GM21576 (cell line): ENCODE measurements at regions not wholly inside any gene's neighbourhood (a gene's known extent, or its start where the extent isn't known, plus 50 kb on each side); places are given as distances from the start of the nearest gene placed in this dataset.
"Not testable (repeated sequence)": the region's sequence is repeated elsewhere in the genome, so short reads cannot be mapped to it uniquely, and the experiment has no call there.

ENCODE experiments used
- ATAC-seq: cut with Tn5 transposase; IDR thresholded peaks from one replicate; pipeline ENCODE4 v1.9.1; 2021; ENCODE audit warnings: mild to moderate bottlenecking, moderate library complexity; ENCODE audit not compliant: unreplicated experiment

DNA sequence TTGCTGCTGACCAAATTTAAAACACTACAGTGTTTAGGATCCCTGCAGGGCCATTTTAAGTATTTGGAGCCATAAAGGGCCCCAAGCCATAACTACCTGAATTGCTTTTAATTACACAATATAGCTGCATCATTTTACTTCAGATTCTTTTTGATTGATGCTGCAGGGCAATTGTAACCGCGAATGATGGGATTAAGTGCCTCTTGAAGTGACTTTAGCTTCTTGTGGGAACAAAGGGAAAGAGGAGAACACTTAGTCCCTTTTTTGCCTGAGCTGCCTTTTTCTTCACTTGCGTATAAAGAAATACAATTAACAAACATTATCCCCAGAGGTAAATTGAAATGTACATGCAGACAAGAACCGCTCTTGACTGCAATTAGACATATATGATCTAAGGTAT lies 228.5 kb downstream of the ZIC5 start:
- no peak for ATAC-seq

DNA sequence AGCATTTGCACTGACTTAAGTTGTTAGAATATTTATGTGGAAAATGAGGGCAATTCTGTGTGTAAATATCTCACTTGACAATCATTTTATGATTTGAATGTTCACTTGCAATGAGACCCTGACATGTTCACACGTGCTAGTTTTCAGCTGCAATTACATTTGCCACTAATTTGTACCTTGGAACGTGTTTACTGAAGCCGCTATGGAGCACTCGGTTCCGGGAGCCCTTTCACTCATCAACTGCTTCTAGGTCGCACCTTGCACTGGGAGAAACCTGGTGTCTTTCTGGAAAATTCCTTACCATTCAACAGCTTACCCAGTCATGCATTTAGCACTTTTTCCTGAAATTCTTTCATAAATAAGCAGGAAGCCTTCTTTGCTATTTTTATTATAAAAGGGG lies 229.6 kb downstream of the ZIC5 start:
- ATAC-seq: no peak

DNA sequence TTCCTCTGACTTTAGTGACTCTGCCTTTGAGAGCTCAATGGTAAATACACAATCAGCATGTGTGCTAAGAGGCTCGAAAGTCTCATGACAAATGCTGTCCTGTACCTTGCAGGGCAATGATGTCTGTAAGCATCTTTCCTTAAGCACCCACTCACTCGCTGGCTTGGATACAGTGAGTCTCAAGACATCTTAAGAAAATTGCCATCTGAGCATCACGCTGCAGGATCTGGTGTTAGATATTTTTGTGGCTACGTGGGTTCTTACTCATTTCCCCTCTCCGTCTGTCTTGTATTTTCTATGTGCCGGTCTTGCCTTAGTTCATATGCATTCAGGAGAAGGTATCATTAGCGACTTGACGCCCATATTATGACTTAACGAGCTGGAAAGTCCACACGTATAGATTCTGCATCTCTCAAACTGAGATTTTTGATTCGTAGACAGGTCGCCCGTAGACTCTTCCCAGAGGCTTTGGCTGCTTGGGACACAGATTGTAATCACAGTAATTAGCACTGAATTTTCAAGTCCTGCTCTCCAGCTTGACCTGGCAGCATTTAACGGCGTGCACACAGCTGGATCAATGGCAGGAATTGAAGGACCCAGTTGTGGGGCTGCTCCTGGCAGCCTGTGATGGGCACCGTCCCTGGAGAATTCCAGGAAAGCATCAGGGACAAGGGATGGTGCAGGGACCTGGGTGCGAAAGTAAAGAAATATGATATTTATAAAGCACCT lies 231.2 kb downstream of the ZIC5 start:
- ATAC-seq: no peak

DNA sequence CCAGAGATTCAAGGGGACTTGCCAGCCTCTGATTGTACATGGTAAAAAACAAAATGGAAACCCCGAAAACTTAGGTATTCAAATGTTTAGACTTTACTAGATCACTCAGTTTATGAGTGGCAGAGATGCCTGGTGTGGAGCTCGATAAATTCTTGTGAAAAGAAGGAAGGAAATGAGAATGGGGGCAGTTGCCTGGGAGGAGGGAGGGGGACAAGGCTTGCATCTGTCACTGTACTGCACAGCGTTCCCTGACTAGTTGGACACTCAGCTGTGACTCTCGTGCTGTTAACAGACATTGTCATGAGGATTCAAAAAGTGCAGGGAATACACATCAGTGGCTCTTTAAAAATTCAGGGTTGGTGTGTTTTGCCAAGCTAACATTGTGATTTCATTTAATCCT lies 232.9 kb downstream of the ZIC5 start:
- no peak for ATAC-seq

DNA sequence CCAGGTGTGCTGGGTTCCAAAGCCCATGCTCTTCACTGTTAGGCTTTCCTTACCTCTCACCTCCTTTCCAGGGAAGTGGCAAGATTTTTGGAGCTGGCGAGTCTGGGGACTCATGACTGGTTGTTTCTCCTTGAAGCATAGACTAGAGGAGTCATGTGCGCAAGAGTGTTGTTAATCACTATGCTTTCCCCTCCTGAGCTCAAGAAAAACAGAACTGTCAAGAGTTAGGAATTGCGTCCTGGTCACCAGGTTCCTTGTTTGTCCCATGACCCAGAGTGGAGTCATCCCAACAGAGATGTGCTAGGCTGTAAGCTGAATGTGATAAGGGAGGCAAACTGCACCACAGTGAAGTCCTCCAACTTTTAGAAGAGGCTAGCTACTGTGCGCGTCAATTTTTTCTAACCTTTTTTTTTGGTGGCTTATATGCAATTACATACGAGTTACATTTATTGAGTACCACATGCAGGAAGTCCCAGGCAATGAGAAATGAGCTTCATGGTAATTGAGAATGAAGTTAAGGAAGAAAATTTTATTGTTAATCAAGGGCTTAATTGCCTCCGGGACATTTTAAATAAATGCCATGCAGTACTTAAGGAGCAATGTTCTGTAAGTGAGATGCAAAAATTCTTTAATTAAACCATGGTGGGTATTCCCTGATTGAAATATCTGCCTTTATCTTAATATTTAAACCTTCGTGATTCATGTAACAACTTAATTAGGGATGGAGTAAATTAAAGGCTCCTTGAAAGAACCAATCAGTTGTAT lies 233.9 kb downstream of the ZIC5 start:
- no peak for ATAC-seq

DNA sequence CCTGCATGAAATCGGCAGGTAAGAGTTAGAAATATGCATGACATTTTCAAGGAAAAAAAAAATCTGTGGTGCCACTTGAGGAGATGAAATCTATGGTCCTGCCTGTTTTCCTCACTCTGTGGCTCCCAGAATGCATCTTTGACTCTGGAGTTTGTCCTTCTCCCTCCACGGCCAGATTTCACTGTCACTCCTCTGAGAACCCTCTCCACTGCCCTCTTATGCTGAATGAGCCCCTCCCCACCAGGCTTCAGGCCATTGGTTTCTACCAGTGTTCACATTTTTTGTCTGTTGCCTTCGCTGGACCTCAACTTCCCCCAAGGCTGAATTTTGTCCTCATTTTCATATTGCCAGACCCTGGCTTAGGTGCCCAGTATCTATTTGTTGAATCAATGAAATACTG lies 235.0 kb downstream of the ZIC5 start:
- no peak for ATAC-seq

DNA sequence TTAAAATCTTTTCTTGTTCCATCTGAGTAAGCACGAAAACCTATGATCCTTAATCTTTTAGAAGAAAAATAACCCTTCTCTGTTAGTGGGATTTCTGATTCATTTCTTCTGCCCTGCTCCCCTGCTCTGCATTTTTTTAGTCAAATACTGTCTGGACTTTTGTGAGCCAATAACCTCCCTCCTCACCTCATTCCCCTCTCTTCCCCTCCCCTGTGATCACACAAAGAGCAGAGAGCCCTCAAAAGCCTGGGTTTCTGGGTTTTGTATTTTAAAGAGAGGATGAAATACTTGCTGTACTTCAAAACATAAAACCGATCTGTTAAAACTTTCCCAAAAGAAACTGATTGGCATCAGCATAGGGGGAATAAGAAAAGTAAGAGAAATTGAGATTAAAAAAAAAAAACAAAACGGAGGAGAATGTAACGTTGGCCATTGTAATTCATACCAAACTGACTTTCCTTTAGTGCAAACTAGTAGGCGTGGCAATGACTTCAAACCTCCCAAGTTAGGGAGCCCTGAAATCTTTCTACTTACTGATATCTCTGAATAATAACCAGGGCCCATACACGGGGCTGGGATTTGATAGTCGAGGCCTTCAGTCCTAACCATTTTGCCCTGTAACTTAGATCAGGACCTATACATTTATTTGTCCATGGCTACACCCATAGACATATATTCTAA lies 232.9 kb downstream of the TM9SF2 start:
- ATAC-seq: no peak

DNA sequence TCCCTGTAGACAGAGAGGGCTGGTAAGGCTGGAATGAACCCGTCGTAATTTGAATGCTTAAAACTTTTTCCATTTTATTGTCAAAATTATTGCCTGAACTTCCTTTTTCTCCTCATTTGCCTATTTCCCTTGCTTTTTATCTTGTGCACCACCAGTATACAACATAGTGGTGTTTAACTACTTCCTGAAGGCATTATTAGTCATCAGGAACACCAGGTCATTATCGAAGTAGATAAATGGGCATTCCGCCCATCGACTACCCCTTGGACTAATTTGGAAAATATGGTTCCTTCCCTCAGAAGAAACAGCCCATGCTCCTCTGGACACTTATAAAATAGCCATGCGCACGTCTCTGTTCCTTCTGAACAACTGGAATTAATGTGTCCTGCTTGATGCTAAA lies 232.1 kb downstream of the TM9SF2 start:
- no peak for ATAC-seq

DNA sequence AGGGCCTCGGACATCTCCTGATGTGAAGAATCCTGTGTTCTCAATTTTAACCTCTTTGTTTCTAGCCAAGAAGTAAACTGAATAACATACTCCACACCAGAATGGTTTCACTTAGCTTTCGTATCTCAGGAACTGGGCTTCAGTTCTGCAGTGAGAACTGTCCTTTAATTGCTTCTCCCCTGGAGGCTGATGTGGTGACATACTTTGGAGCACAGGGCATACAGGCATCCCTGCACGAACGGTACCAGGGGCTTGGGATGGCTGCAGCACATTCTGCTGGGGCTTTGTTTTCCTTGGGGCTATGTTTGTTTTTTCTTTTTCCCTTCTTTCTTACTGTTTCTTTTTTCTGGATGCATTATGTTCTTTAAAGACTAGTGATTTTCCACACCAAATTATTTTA lies 230.5 kb downstream of the TM9SF2 start:
- no peak for ATAC-seq

DNA sequence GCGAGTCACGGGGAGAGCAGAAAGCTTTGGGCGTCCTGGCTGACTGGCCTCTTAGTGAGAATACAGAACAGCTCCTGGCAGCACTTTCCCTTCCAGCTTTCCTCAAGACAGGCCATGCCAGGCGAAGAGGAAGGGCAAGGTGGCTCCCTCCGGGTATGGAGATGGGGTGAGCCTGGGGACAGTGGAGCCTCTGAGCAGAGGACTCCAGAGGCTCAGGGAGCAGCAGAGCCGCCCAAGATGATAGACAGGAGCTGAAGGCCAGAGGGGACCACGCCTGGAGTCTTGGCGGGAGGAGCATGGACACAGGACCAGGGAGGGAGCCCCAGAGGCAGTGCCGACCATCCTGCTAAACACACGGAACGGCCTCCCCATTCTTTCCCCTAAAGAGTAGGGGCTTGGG lies 229.1 kb downstream of the TM9SF2 start:
- no peak for ATAC-seq

DNA sequence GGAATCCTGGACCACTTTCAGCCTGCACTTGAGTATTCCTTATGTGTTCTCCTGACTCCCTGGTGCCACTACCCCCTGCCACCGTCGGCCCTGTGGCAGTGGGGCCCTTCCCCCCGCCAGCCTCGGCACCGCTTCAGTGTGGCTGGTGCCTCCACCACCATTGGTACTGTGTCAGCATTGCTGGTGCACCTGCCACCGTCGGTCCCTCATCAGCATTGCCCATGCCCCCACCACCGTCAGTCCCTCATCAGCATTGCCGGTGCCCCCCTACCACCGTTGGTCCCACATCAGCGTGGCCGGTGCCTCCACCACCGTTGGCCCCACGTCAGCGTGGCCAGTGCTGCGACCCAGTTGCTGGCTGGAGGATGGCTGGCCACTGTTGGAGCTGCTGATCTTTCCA lies 228.5 kb downstream of the TM9SF2 start:
- ATAC-seq: no peak

DNA sequence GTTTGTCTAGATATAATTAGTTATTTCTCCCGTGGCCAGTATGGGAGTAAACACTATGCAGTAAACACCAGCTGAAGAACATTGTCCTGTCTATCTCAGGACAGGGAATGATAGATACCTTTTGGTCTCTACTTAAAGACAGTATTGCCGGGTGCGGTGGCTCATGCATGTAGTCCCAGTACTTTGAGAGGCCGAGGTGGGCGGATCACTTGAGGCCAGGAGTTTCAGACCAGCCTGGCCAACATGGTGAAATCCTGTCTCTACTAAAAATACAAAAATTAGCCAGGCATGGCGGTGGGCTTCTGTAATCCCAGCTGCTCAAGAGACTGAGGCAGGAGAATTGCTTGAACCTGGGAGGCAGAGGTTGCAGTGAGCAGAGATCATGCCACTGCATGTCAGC lies 226.4 kb downstream of the TM9SF2 start:
- not testable (repeated sequence) for ATAC-seq

DNA sequence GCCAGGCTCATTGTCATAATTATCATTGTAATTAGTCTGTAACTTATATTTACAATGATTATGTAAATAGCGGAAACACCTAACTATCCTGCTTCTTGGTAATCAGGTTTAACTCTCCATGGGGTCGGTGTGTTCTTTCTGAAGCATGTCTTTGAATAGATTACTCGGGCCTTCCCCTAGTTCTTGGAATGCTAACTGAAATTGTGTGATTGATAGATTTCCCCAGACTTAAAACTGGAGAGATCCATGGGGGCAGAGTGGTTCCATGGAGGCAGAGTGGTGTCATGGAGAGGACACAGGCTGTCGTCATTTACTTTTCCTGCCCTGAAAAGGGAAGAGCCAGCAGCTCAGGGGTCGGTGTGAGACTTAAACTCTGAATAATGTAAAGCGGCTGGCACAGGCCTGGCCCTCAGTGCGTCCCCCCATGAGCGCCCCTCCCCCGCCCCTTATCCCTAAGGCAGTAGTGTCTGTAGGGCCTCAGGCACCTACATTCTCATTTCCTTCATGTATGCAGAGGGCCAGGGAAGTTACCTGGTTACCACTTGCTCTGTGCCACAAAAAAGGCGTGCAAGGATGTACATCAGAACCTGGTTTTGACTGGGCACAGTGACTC lies 225.1 kb downstream of the TM9SF2 start:
- ATAC-seq: no peak

DNA sequence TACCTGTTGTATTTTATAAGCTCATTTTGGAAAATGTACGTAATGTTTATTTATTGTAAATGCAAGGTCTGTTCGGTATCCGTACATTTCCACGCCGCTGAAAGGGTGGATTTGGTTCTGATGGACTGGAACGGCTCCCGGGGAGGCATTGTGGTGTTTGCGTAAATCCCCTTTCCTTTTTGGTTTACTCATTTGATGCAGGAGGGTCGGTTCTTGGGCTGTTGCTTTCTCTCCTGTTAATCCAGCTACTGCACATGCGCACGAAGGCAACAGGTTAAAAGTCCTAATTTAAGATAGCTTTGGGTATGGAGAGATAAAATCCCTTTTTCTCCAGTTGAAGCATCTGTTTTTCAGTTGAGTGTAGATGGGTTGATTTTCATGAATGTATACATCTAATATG lies 224.4 kb downstream of the TM9SF2 start:
- no peak for ATAC-seq

DNA sequence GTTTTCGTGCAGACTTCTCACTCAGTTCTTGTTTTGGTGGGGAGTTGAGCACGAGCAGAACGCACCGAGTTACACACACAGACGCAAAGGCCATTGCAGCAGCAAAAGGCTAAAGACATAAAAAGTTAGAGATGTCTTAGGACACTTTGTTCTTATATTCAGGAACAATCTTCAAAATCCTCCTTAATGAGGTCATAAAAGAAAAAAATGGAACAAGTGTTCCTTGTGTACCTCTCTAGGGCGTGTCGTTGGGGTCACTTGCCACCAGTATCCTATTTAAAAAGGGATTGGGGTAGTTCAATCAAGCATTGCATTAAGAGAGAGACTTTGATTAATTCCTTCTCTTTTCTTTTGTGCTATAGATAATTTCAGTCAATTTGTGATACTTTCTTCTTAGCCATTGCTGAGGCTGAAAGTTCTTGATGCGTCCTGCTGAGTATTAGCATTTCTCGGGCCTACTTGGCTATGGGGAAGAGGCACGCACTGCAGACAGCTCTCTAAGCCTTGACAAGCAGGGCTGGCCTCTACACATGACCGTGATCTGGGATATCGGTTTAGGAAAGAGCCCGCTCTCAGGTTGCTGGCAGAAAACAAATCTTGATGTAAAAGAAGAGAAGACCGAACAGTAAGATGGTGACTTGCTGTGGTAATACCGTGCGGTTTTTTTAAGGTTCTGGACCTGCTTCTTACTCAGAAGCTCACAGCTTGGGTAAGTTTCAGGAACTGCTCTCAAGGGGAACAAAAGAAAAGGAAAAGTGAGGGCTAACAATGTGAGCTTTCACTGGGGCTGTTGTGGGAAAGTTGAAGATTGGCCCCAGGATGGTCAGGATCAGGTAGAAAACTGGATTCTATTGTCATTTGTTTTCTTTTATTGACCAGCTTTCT lies 223.6 kb downstream of the TM9SF2 start:
- no peak for ATAC-seq

DNA sequence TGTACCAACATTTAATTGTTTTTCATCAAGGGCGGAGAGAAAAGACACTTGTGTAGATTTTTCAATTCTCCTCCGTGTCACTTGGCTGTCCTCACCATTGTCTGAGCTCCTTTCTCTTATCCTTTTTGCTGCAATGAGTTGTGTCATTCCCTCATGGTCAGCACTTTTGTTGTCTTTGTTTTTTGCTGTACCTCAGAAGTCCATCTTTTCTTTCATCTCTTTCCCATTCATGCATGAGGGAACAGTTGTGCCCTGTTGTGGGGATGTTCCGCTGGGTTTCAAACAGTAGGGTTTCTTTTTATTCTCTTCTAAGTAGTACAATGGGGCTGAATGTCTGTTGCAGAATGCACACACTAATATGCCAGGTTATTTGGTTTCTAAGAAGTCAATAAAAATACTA lies 222.6 kb downstream of the TM9SF2 start:
- no peak for ATAC-seq

DNA sequence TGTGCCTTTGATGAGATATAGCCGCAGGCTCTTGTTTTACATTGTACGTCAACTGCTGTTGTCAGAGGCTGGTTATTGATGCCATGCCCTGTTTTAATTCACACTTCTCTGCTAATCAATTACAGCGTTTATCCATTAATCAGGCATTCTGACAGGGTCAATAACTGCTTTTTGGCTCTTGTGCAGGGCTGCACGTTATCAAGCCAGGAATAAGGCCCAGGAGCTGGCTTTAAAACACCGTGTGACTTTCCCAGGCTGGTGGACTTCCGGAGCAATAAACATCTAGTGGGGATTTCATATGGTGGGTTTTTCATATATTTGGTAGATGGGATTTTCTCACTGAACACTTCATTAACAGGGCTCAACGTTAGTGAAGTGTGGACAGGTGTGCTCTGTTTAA lies 221.7 kb downstream of the TM9SF2 start:
- no peak for ATAC-seq

DNA sequence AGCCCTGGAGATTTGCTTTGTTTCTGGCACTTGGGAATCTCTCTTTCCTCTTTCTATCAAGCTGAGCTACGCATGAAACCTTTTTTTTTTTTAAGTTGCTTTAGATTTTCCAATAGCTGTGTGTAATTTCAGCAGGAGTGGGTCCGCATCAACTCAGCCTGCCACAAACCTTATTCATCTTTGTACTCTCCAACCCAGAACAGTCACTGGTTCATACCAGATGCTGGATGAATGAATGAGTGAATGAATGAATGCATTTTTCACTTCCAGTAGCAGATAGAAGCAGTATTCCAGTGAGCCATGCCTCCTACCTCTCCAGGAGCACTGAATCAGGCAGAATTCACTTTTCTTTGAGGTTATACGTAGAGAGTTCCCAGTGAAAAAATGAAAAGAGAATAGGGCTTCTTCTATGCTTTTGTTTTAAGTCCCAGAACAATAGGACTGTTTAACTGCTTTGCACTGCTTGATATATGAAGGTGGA lies 221.1 kb downstream of the TM9SF2 start:
- ATAC-seq: no peak

DNA sequence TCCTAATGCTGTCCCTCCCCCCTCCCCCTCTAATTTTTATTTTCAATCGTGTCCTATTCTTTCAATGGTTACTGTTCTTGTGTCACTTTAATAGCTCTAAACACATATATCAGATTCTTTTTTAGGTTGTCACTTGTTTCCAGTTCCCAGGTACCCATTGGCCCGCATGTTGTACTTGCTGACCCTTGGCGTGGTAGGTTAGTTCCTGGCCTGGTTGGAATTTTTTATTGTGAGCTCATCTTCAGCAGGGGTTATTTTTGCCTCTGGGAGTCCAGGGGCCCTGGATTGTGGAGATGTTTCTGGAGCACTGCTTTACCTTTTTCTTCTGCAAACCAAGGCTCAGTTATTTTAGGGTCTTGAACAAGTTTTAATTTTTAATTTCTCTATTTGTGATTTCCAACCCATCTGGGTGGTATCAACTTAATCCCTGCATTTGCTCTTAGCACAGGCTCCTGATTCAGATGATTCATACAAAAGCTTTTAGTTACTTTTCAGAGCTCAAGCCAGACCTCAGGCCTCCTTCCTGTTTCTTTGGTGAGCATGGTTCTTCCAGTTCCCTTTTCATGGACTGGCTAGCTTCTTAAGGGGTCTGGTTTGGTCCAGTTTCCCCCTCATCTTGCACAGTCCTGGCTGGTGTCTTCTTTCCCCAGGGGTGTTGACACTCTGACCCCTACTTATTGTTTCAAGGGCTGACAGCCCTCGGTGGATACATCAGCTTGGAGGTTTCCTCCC lies 220.5 kb downstream of the TM9SF2 start:
- ATAC-seq: no peak
